ENCODE measurements at regions not wholly inside any gene's neighbourhood (a gene's known extent, or its start where the extent isn't known, plus 50 kb on each side); places are given as distances from the start of the nearest gene placed in this dataset.
A peak's percentile ranks its signal among the peaks of the same experiment; 100 is the strongest.

DNA sequence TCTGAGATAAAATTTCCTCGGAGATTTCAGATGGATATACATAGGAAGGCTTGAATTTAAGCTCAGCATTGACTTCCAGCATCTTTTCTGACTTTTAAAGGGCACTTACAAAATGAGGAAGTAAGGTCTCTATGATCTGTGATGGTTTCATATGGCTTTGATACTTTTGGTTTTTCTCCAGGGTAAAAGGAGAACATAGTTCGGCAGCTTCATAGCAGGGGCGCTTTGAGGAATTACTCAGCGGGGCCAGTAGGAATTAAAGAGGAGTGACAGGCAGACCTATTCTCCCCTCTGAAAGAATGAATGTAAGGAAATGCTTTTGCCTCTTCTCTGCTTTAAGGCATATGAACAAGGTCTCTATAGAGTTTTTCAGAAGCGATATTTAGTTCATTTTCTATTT is 80.0 kb upstream of the PCDH15 start:
- TF ChIP-seq POLR2AphosphoS5 (IDR thresholded peaks at IDR 0.05; ENCODE audit: low read depth, low read length) (no peak), SIN3A (IDR thresholded peaks at IDR 0.05; ENCODE audit: borderline replicate concordance, insufficient read depth, low read length) (no peak), TAF1 (IDR thresholded peaks at IDR 0.05; ENCODE audit: borderline replicate concordance, insufficient read depth, low read length) (no peak), FOXP2 (optimal IDR thresholded peaks at IDR 0.05; ENCODE audit: borderline replicate concordance, extremely low read depth, extremely low read length, insufficient read depth) (no peak)
- TF ChIP-seq, protein P1, sequence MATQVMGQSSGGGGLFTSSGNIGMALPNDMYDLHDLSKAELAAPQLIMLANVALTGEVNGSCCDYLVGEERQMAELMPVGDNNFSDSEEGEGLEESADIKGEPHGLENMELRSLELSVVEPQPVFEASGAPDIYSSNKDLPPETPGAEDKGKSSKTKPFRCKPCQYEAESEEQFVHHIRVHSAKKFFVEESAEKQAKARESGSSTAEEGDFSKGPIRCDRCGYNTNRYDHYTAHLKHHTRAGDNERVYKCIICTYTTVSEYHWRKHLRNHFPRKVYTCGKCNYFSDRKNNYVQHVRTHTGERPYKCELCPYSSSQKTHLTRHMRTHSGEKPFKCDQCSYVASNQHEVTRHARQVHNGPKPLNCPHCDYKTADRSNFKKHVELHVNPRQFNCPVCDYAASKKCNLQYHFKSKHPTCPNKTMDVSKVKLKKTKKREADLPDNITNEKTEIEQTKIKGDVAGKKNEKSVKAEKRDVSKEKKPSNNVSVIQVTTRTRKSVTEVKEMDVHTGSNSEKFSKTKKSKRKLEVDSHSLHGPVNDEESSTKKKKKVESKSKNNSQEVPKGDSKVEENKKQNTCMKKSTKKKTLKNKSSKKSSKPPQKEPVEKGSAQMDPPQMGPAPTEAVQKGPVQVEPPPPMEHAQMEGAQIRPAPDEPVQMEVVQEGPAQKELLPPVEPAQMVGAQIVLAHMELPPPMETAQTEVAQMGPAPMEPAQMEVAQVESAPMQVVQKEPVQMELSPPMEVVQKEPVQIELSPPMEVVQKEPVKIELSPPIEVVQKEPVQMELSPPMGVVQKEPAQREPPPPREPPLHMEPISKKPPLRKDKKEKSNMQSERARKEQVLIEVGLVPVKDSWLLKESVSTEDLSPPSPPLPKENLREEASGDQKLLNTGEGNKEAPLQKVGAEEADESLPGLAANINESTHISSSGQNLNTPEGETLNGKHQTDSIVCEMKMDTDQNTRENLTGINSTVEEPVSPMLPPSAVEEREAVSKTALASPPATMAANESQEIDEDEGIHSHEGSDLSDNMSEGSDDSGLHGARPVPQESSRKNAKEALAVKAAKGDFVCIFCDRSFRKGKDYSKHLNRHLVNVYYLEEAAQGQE (IDR thresholded peaks at IDR 0.05; ENCODE audit: insufficient read depth in 1 of 2, low read depth in 2 of 2, low read length in 2 of 2) = no peak

DNA sequence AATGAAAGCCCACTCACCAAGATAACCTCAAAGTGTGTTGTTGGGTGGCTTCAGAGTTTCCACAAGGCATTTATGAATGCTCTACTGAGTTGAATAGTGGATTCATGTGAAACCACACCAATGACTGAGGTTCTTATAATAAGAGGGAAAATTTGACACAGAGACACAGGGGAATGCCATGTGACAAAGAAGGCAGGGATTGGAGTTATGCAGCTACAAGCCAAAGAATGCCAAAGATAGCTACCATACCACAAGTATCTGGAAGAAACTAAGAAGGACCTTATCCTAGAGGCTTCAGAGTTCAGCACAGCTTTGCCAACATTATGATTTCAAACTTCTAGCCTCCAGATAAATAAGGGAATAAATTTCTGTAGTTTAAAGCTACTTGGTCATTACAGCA is 68.0 kb upstream of the PCDH15 start:
- TF ChIP-seq SIN3A (IDR thresholded peaks at IDR 0.05; ENCODE audit: borderline replicate concordance, insufficient read depth, low read length) (no peak), TAF1 (IDR thresholded peaks at IDR 0.05; ENCODE audit: borderline replicate concordance, insufficient read depth, low read length) (no peak), FOXP2 (optimal IDR thresholded peaks at IDR 0.05; ENCODE audit: borderline replicate concordance, extremely low read depth, extremely low read length, insufficient read depth) (no peak), POLR2AphosphoS5 (IDR thresholded peaks at IDR 0.05; ENCODE audit: low read depth, low read length) (no peak)
- TF ChIP-seq, protein P1 (IDR thresholded peaks at IDR 0.05; ENCODE audit: insufficient read depth in 1 of 2, low read depth in 2 of 2, low read length in 2 of 2) = no peak

DNA sequence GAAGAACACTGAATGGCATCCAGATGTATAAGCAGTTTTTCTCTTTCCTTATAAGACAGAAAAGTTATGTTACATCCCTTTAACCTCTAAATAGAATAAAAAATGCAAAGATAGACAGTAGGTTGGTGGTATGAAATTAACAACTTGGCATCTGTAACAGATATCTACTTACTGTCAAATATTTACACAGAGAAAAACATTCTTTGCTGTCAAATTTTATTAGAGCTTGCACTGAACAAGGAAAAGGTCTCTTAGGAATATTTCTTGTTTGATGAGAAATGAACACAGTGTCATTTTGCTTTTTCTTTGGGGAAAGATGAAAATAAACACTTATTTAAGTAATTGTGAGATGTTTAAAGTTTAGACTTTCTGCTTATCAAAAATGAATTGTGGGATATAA is 65.6 kb upstream of the PCDH15 start:
- TF ChIP-seq, protein P1 (IDR thresholded peaks at IDR 0.05; ENCODE audit: insufficient read depth in 1 of 2, low read depth in 2 of 2, low read length in 2 of 2) = no peak
- TF ChIP-seq SIN3A (IDR thresholded peaks at IDR 0.05; ENCODE audit: borderline replicate concordance, insufficient read depth, low read length) = no peak
- TF ChIP-seq FOXP2 (optimal IDR thresholded peaks at IDR 0.05; ENCODE audit: borderline replicate concordance, extremely low read depth, extremely low read length, insufficient read depth) = no peak
- TF ChIP-seq POLR2AphosphoS5 (IDR thresholded peaks at IDR 0.05; ENCODE audit: low read depth, low read length) = no peak
- TF ChIP-seq TAF1 (IDR thresholded peaks at IDR 0.05; ENCODE audit: borderline replicate concordance, insufficient read depth, low read length) = no peak

DNA sequence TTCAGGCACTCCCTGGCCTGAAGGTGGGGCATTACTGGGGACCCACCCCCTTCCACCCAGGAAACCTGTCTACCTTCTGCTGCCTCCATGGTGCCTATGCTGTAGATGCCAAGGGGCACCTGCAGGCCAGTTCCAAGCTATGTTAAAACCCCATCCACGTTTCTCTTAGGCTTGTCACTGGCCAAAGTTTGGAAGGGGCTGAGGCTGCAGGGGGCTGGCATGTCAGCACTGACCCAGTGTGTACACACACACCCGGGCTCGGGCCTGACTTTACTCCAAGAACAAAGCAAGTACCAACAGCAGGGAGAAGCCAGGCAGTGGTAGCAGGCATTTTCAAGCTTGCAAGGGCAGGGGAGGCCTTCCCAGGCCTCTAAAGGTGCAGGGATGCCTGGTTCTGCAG is 53.8 kb upstream of the PCDH15 start:
- no peak for TF ChIP-seq SIN3A (IDR thresholded peaks at IDR 0.05; ENCODE audit: borderline replicate concordance, insufficient read depth, low read length)
- TF ChIP-seq POLR2AphosphoS5 (IDR thresholded peaks at IDR 0.05; ENCODE audit: low read depth, low read length) = no peak
- TF ChIP-seq, protein P1 (IDR thresholded peaks at IDR 0.05; ENCODE audit: insufficient read depth in 1 of 2, low read depth in 2 of 2, low read length in 2 of 2) = no peak
- no peak for TF ChIP-seq TAF1 (IDR thresholded peaks at IDR 0.05; ENCODE audit: borderline replicate concordance, insufficient read depth, low read length)
- TF ChIP-seq FOXP2 (optimal IDR thresholded peaks at IDR 0.05; ENCODE audit: borderline replicate concordance, extremely low read depth, extremely low read length, insufficient read depth) = no peak

DNA sequence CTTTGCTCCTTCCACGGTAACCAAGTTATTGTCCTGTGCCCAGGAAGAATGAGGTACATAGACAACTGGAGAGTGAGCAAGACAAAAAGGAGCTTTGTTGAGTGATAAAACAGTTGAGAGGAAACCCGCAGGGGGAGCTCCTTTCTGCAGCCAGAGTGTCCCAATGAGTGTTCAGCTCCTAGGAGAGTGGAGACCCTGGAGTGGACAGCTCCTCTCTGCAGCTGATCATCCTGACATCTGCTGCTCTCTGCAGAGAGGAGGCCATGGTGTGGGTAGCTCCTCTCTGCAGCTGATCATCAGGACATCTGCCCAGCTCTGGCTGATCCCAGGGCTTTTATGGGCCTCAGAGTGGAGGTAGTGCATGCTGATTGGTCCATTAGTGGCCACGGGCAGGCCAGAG is 53.4 kb upstream of the PCDH15 start:
- TF ChIP-seq, protein P1 (IDR thresholded peaks at IDR 0.05; ENCODE audit: insufficient read depth in 1 of 2, low read depth in 2 of 2, low read length in 2 of 2) = 0 out of 4 replicates have a peak, but pooled peaks of 1 of the 2 experiments have one; percentile 43
- TF ChIP-seq FOXP2 (optimal IDR thresholded peaks at IDR 0.05; ENCODE audit: borderline replicate concordance, extremely low read depth, extremely low read length, insufficient read depth) (no peak), SIN3A (IDR thresholded peaks at IDR 0.05; ENCODE audit: borderline replicate concordance, insufficient read depth, low read length) (no peak)
